ENCODE measurements at regions not wholly inside any gene's neighbourhood (a gene's known extent, or its start where the extent isn't known, plus 50 kb on each side); places are given as distances from the start of the nearest gene placed in this dataset.

DNA sequence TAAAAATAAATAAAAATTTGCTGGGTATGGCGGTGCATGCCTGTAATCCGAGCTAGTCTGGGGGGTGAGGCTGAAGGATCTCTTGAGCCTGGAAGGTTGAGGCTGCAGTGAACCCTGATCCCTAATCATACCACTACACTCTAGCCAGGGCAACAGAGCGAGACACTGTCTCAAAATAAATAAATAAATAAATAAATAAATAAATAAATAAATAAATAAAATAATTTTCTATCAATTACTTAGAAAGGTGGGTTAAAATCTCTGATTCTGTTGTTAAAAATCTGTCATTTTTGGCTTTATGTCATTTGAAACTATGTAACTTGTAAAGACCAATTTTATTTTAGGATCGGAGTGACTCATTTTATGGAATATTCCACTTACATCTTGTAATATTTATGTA, 958.6 kb downstream of the NXPH1 start:
- TF ChIP-seq, protein P1, sequence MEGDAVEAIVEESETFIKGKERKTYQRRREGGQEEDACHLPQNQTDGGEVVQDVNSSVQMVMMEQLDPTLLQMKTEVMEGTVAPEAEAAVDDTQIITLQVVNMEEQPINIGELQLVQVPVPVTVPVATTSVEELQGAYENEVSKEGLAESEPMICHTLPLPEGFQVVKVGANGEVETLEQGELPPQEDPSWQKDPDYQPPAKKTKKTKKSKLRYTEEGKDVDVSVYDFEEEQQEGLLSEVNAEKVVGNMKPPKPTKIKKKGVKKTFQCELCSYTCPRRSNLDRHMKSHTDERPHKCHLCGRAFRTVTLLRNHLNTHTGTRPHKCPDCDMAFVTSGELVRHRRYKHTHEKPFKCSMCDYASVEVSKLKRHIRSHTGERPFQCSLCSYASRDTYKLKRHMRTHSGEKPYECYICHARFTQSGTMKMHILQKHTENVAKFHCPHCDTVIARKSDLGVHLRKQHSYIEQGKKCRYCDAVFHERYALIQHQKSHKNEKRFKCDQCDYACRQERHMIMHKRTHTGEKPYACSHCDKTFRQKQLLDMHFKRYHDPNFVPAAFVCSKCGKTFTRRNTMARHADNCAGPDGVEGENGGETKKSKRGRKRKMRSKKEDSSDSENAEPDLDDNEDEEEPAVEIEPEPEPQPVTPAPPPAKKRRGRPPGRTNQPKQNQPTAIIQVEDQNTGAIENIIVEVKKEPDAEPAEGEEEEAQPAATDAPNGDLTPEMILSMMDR (conservative IDR thresholded peaks at IDR 0.05 in 1 of 2, IDR thresholded peaks at IDR 0.05 in 1 of 2; ENCODE audit: extremely low read depth in 1 of 2, insufficient read depth in 1 of 2, low read depth in 1 of 2, low read length in 2 of 2), result no peak
- TF ChIP-seq EZH2 (IDR thresholded peaks at IDR 0.05; ENCODE audit: borderline replicate concordance, low read length), result no peak

All from mammary epithelial cell (primary cell).